BLaER1 treated with 17β-estradiol and CSF1 and Interleukin-3, amounts not matched to agents 10 nM and 100 nM (cell line): ENCODE measurements at regions not wholly inside any gene's neighbourhood (a gene's known extent, or its start where the extent isn't known, plus 50 kb on each side); places are given as distances from the start of the nearest gene placed in this dataset.
"Not testable (repeated sequence)": the region's sequence is repeated elsewhere in the genome, so short reads cannot be mapped to it uniquely, and the experiment has no call there.

ENCODE experiments used
- H3K27ac ChIP-seq, 11 experiments: shearing (Covaris generic); formaldehyde crosslinking; 2 replicates each; pipeline ENCODE4 v1.8.1; 2022
- H3K27me3 ChIP-seq, 11 experiments: shearing (Covaris generic); formaldehyde crosslinking; 2 replicates each; pipeline ENCODE4 v1.8.1; 2022
- H3K36me3 ChIP-seq, 11 experiments: shearing (Covaris generic); formaldehyde crosslinking; 2 replicates each; pipeline ENCODE4 v1.8.1; 2022
- H3K4me1 ChIP-seq, 10 experiments: shearing (Covaris generic); formaldehyde crosslinking; 2 replicates each; pipeline ENCODE4 v1.8.1; 2022
- H3K4me2 ChIP-seq, 11 experiments: shearing (Covaris generic); formaldehyde crosslinking; 2 replicates each; pipeline ENCODE4 v1.8.1; 2022
- H3K4me3 ChIP-seq, 10 experiments: shearing (Covaris generic); formaldehyde crosslinking; 2 replicates each; pipeline ENCODE4 v1.8.1; 2022
- H3K9ac ChIP-seq, 11 experiments: shearing (Covaris generic); formaldehyde crosslinking; 2 replicates each; pipeline ENCODE4 v1.8.1; 2022
- H3K9me3 ChIP-seq, 11 experiments: shearing (Covaris generic); formaldehyde crosslinking; replicated peaks in 1 of 11; 2 replicates each; pipeline ENCODE4 v1.8.1; 2022
- H4K20me1 ChIP-seq, 11 experiments: shearing (Covaris generic); formaldehyde crosslinking; 2 replicates each; pipeline ENCODE4 v1.8.1; 2022
- Cebpa-rat ChIP-seq, 11 experiments: shearing (Covaris generic); IDR thresholded peaks; 2 replicates each; pipeline ENCODE4 v1.8.1; 2022

DNA sequence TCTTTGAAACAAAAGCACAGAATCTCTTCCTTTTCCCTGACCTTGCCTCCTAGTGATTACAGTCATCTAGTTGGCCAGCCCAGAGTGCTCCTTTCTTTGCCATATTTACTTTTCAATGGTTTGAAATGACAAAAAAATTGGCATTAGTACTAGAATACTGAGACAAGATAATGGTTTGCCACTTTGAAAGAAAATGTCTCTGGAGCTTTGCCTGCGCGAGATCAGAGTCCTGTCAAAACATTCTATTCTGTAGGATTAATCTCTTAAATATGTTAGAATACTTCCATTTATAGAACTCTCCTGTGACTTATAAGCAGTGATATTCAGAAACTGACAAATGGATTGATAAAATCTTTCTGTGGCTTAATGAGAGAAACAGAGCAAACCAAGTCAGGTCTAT lies 484.0 kb upstream of the IZUMO3 start:
- Histone ChIP-seq H3K4me2 (no peak overlapping the region), H4K20me1 (no peaks in the 10 kb centered on the region), H3K27me3 (no peaks in the 10 kb centered on the region), H3K9me3 (no peaks in the 10 kb centered on the region), H3K9ac (no peak overlapping the region), H3K4me3 (no peak overlapping the region), H3K36me3 (no peaks in the 10 kb centered on the region), H3K4me1 (no peaks in the 10 kb centered on the region), H3K27ac (no peak overlapping the region)
- no peak for TF ChIP-seq Cebpa-rat (IDR thresholded peaks at IDR 0.05)

DNA sequence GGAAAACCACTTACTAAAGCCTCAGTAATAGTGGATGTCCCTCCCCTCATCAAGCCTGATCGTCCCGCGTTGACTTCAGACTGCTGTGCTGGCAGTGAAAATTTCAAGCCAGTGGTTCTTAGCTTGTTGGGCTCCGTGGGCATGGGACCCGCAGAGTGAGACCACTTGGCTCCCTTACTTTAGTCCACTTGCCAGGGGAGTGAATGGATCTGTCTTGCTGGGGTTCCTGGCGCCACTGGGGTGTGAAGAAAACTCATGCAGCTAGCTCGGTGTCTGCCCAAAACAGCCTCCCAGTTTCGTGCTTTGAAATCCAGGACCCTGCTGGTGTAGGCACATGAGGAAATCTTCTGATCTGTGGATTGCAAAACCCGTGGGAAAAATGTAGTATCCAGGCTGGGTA lies 480.0 kb upstream of the IZUMO3 start:
- no peaks in the 10 kb centered on the region for H3K27me3 ChIP-seq
- no peak overlapping the region for H3K4me3 ChIP-seq
- no peaks in the 10 kb centered on the region for H4K20me1 ChIP-seq
- TF ChIP-seq Cebpa-rat (IDR thresholded peaks at IDR 0.05): no peak
- no peak overlapping the region for H3K9ac ChIP-seq
- H3K27ac ChIP-seq: no peak overlapping the region
- H3K4me2 ChIP-seq: no peak overlapping the region
- no peaks in the 10 kb centered on the region for H3K9me3 ChIP-seq
- H3K36me3 ChIP-seq: no peaks in the 10 kb centered on the region
- no peaks in the 10 kb centered on the region for H3K4me1 ChIP-seq

DNA sequence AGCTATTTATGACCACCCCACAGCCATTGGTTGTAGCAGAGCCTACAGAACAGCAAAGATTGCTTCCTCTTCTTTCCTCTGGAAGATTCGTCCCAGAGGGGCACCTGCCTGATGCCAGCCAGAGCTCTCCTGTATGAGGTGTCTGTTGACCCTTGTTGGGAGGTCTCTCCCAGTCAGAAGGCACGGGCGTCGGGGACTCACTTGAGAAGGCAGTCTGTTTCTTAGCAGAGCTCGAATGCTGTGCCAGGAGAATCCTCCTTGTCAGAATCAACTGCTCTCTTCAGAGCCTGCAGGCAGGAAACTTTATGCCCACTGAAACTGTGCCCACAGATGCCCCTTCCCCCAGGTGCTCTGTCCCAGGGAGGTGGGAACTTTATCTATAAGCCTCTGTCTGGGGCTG lies 479.5 kb upstream of the IZUMO3 start:
- Histone ChIP-seq H3K27me3 (no peaks in the 10 kb centered on the region), H3K4me2 (no peak overlapping the region), H3K27ac (no peak overlapping the region), H3K9ac (no peak overlapping the region), H3K36me3 (no peaks in the 10 kb centered on the region), H4K20me1 (no peaks in the 10 kb centered on the region), H3K9me3 (no peaks in the 10 kb centered on the region), H3K4me3 (no peak overlapping the region), H3K4me1 (no peaks in the 10 kb centered on the region)
- no peak for TF ChIP-seq Cebpa-rat (IDR thresholded peaks at IDR 0.05)

DNA sequence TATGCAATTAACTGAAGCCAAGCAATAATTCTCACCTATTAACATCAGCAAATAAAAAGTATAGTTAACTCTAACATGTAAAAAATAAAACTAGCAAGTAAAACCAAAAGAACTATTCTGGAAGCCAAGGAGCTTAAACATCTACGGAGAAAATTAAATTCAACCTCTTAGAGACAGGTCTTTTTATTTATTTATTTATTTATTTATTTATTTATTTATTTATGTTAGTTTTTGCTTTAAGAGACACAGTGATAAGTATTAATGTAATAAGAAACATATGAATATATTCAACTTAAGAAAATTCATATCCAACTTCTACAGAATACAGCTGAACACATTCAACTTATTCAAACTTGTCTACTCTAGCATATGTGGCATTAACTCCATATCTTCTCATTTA lies 472.1 kb upstream of the IZUMO3 start:
- no peak overlapping the region for H3K9ac ChIP-seq
- no peaks in the 10 kb centered on the region for H3K27me3 ChIP-seq
- H3K4me1 ChIP-seq: no peaks in the 10 kb centered on the region
- no peaks in the 10 kb centered on the region for H4K20me1 ChIP-seq
- H3K27ac ChIP-seq: no peak overlapping the region
- no peak overlapping the region for H3K4me2 ChIP-seq
- no peak overlapping the region for H3K4me3 ChIP-seq
- no peak for TF ChIP-seq Cebpa-rat (IDR thresholded peaks at IDR 0.05)
- H3K36me3 ChIP-seq: no peaks in the 10 kb centered on the region
- H3K9me3 ChIP-seq: 0 out of 22 replicates have a peak, but pooled peaks cover 0 to 3% (median 0%) of the 10 kb centered on the region in 11 experiments

DNA sequence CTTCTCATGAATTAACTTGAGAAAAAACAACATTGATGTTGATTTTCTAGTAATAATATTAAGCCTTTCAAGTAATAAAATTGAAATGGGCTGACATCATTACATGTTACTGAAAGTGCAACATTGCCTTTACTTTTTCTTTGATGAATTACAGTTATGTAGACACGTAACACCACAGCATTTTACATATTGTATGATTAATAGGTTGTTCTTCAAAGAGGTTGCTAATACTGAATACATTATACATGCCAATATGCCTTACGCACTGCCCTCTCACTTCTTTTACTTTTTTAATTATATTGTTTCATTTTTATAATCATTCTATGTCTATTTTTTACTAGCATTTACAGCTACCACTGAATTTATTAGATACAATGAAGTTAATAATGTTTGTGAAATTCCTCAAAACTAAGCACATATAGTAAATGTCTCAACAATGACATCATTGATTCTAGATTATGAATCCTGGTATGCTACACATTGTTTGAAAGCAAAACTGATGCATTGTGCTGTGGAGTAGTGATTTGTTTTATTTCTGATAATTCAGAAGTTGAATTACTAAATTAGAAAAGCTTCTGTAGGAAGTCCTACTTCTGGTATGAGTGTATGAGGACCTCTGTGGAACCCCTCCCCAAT lies 464.4 kb upstream of the IZUMO3 start:
- no peak overlapping the region for H3K9ac ChIP-seq
- H3K4me2 ChIP-seq: no peak overlapping the region
- no peaks in the 10 kb centered on the region for H4K20me1 ChIP-seq
- no peak for TF ChIP-seq Cebpa-rat (IDR thresholded peaks at IDR 0.05)
- no peaks in the 10 kb centered on the region for H3K36me3 ChIP-seq
- no peaks in the 10 kb centered on the region for H3K9me3 ChIP-seq
- no peak overlapping the region for H3K4me3 ChIP-seq
- H3K27ac ChIP-seq: no peak overlapping the region
- H3K27me3 ChIP-seq: no peaks in the 10 kb centered on the region
- H3K4me1 ChIP-seq: no peaks in the 10 kb centered on the region

DNA sequence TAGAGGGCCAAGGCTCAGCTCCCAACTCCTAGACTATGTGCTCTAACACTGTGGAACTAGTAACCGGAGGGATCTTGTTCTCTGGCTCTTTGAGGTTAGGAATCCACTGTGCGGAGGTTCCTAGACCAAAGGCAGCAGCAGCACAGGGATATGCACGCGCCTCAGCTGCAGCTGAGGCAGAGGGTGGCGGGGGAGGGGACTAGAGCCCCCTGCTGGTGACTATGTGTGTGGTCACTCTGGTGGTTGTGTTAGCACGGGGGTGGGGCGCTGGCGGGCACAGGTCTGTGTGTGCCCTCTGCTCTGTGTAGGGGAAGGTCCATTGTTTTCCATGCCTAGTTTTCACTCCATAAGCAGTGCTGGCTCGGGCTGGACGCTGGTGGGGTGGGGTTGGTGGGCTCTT lies 458.0 kb upstream of the IZUMO3 start:
- no peaks in the 10 kb centered on the region for H3K36me3 ChIP-seq
- H3K27me3 ChIP-seq: no peaks in the 10 kb centered on the region
- no peak overlapping the region for H3K27ac ChIP-seq
- H3K9me3 ChIP-seq: 0 out of 22 replicates have a peak, but pooled peaks cover 0 to 5% (median 0%) of the 10 kb centered on the region in 11 experiments
- H3K4me1 ChIP-seq: no peaks in the 10 kb centered on the region
- H3K4me2 ChIP-seq: no peak overlapping the region
- H3K9ac ChIP-seq: no peak overlapping the region
- no peaks in the 10 kb centered on the region for H4K20me1 ChIP-seq
- TF ChIP-seq Cebpa-rat (IDR thresholded peaks at IDR 0.05): no peak
- no peak overlapping the region for H3K4me3 ChIP-seq

DNA sequence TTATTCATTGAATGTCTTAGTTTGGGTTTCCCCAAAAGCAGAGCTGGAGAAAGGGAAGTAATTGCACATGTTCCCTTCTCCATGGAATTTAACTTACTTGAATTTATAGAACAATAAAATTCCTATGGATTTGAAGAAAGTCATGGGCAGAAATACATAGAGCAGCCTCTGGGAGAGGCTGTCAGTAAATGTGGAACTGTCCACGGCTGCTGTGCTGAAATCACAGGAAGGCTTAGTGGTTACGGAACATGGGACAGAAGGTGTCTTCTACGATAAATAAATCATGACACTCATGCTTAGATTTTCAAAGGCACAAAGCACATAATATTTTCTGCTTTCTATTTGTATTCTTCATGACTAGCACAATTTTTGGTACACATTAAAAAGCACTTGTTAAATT lies 440.6 kb upstream of the IZUMO3 start:
- no peak overlapping the region for H3K4me2 ChIP-seq
- no peaks in the 10 kb centered on the region for H3K27me3 ChIP-seq
- TF ChIP-seq Cebpa-rat (IDR thresholded peaks at IDR 0.05): no peak
- no peak overlapping the region for H3K27ac ChIP-seq
- H3K36me3 ChIP-seq: no peaks in the 10 kb centered on the region
- no peaks in the 10 kb centered on the region for H3K4me1 ChIP-seq
- no peak overlapping the region for H3K9ac ChIP-seq
- H4K20me1 ChIP-seq: no peaks in the 10 kb centered on the region
- no peak overlapping the region for H3K4me3 ChIP-seq
- H3K9me3 ChIP-seq: no peaks in the 10 kb centered on the region

DNA sequence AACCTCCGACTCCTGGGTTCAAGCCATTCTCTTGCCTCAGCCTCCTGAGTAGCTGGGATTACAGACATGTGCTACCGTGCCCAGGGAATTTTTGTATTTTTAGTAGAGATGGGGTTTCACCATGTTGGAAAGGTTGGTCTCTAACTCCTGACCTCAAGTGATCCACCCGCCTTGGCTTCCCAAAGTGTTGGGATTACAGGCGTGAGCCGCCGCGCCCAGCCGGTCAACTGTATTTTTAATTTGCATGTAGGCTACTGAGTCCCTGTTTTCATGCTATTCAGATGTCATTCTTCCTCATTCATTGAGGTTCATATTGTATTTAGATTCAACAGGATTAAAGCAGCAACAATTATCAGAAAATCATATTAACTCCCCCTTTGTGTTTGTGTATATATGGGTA lies 425.1 kb upstream of the IZUMO3 start:
- H3K27ac ChIP-seq, H4K20me1 ChIP-seq, H3K4me3 ChIP-seq, H3K9ac ChIP-seq, H3K27me3 ChIP-seq, H3K36me3 ChIP-seq, H3K9me3 ChIP-seq, H3K4me2 ChIP-seq, H3K4me1 ChIP-seq: not testable (repeated sequence)

DNA sequence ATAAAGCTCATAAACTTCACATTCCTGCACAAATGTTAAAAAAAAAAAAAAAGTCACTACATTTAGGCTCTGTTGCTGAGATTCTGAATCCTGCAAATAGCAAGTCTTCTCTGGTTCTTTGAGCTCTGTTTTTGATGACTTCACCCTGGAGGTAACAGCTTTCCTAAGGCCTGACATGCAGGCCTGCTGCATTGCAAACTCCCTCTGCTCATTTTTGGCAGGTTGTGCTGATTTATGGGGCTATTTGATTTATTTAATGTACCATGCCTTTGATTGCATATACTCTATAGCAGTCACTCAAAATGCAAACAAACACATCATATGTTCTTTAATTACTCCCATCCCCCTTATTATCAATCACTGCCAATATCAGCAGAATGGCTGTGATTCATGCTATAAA lies 416.1 kb upstream of the IZUMO3 start:
- Histone ChIP-seq H3K27me3 (no peaks in the 10 kb centered on the region), H3K4me3 (no peak overlapping the region), H3K36me3 (no peaks in the 10 kb centered on the region), H3K9ac (no peak overlapping the region), H3K4me2 (no peak overlapping the region), H3K4me1 (no peaks in the 10 kb centered on the region), H4K20me1 (no peaks in the 10 kb centered on the region), H3K9me3 (no peaks in the 10 kb centered on the region), H3K27ac (no peak overlapping the region)
- TF ChIP-seq Cebpa-rat (IDR thresholded peaks at IDR 0.05): no peak

DNA sequence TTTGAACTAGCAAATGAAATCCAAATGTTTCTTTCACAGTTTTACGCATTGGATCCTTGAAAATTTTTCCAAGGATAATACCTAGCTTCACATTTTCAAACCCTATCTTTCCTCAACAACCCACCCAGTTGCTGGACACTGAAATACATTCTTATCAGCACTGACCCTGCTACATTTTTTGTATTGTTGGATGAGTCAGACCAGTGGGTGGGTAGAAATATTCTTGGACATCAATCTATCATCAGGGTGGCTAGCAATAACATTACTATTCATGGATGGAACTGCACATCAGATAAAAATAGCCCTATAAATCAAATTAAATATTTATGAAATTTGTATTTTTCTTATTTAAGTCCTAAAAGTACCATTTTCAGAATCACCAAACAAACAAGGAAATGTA lies 407.4 kb upstream of the IZUMO3 start:
- Histone ChIP-seq H3K4me3 (no peak overlapping the region), H3K4me1 (no peaks in the 10 kb centered on the region), H3K36me3 (no peaks in the 10 kb centered on the region), H3K27me3 (no peaks in the 10 kb centered on the region), H3K9ac (no peak overlapping the region), H3K27ac (no peak overlapping the region), H3K4me2 (no peak overlapping the region), H4K20me1 (no peaks in the 10 kb centered on the region), H3K9me3 (no peaks in the 10 kb centered on the region)
- TF ChIP-seq Cebpa-rat (IDR thresholded peaks at IDR 0.05): no peak
